Gastroesophageal sphincter (tissue), 4 donors: ENCODE measurements at regions not wholly inside any gene's neighbourhood (a gene's known extent, or its start where the extent isn't known, plus 50 kb on each side); places are given as distances from the start of the nearest gene placed in this dataset.

Source experiments
- ATAC-seq: fragments of 150-250 bp; one replicate; pipeline ENCODE4 v1.9.1; 2016; ENCODE audit warnings: mild to moderate bottlenecking, moderate library complexity
- H3K27ac ChIP-seq, 4 donors: fragments of 200-600 bp; sonication (generic) in 3 of 4; 1 replicate in 3 of 4; 2 replicates in 1 of 4; pipeline ENCODE4 v1.5.1; 2016 to 2019
- H3K27me3 ChIP-seq: fragments of 200-600 bp; sonication (generic); one replicate; pipeline ENCODE4 v1.5.1; 2019
- H3K36me3 ChIP-seq, 2 donors: fragments of 200-600 bp; sonication (generic); one replicate each; pipeline ENCODE4 v1.5.1; 2019; ENCODE audit warnings: control low read depth in 1 of 2
- H3K4me1 ChIP-seq, 3 donors: fragments of 200-600 bp; sonication (generic); 1 replicate in 2 of 3; 2 replicates in 1 of 3; pipeline ENCODE4 v1.5.1; 2016 to 2019; ENCODE audit warnings: control low read depth in 2 of 3
- H3K4me3 ChIP-seq, 2 donors: fragments of 200-600 bp; sonication (generic); one replicate each; pipeline ENCODE4 v1.5.1; 2019; ENCODE audit warnings: mild to moderate bottlenecking in 1 of 2, moderate library complexity in 1 of 2
- H3K9me3 ChIP-seq, 3 donors: fragments of 200-600 bp; sonication (generic); one replicate each; pipeline ENCODE4 v1.5.1; 2017 to 2019; ENCODE audit warnings: control low read depth in 2 of 3
- EP300 ChIP-seq: sonication (generic); formaldehyde crosslinking; IDR thresholded peaks from one replicate; pipeline ENCODE4 v1.6.1; 2017; ENCODE audit warnings: antibody characterized with exemption, mild to moderate bottlenecking
- POLR2A ChIP-seq, 2 donors: fragments of 450-650 bp; IDR thresholded peaks; one replicate each; pipeline ENCODE4 v1.6.1; 2017; ENCODE audit warnings: antibody characterized with exemption in 2 of 2, mild to moderate bottlenecking in 2 of 2, moderate library complexity in 1 of 2
- POLR2AphosphoS5 ChIP-seq: sonication (generic); formaldehyde crosslinking; IDR thresholded peaks from one replicate; pipeline ENCODE4 v1.6.1; 2017; ENCODE audit warnings: antibody characterized with exemption
- WGBS, 2 donors: methylation state at CpG; one replicate each; pipeline ENCODE4 v1.1.5; 2018; ENCODE audit warnings: low coverage in 1 of 2; 5-methylcytosine and 5-hydroxymethylcytosine counted together
- TF ChIP-seq, protein P1 (sequence below), 4 experiments: fragments of 200-600 bp in 2 of 4; fragments of 450-650 bp in 2 of 4; sonication (generic) in 1 of 4; IDR thresholded peaks; one replicate each; pipeline ENCODE4 v1.5.1; 2017 to 2019; ENCODE audit warnings: antibody characterized with exemption in 4 of 4, mild to moderate bottlenecking in 2 of 4, moderate library complexity in 2 of 4

DNA sequence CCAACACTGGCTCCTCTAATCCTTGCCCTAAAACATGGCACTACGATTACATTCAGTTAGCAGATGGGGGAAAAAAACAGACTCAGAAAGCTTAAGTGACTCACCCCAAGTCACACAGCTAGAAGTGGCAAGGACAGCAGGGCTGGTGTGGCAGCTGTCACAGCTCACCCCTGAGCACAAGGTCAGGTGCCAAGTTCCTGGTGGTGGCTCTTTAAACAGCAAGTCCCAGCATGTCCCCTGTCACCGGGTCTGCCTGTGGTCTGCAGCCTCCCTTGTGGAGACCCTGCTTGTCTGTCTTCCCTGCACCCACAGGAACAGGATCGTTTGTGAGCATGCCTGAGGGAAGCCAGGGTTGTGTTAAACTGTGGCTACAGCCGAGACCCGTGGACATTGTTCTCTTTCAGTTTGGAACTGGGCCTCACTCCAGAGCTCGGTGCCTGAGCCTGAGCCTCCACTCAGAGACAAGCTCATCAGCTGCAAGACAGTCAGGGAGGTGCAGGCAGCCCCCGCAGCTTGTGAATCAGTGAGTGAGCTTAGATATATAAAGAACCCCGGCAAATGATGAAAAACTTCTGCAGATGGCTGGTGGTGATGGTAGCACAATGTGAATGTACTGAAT, 260.8 kb downstream of the BCOR start:
- Histone ChIP-seq H3K27ac (no peak overlapping the region), H3K36me3 (no peaks in the 10 kb centered on the region), H3K9me3 (no peaks in the 10 kb centered on the region), H3K27me3 (no peaks in the 10 kb centered on the region), H3K4me3 (no peak overlapping the region), H3K4me1 (no peaks in the 10 kb centered on the region)
- no peak for ATAC-seq
- WGBS, 2 donors = 71 to 75% methylated on average over 1 to 3 of the region's 8 CpGs
- TF ChIP-seq, protein P1, sequence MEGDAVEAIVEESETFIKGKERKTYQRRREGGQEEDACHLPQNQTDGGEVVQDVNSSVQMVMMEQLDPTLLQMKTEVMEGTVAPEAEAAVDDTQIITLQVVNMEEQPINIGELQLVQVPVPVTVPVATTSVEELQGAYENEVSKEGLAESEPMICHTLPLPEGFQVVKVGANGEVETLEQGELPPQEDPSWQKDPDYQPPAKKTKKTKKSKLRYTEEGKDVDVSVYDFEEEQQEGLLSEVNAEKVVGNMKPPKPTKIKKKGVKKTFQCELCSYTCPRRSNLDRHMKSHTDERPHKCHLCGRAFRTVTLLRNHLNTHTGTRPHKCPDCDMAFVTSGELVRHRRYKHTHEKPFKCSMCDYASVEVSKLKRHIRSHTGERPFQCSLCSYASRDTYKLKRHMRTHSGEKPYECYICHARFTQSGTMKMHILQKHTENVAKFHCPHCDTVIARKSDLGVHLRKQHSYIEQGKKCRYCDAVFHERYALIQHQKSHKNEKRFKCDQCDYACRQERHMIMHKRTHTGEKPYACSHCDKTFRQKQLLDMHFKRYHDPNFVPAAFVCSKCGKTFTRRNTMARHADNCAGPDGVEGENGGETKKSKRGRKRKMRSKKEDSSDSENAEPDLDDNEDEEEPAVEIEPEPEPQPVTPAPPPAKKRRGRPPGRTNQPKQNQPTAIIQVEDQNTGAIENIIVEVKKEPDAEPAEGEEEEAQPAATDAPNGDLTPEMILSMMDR (IDR thresholded peaks at IDR 0.05) = no peak
- TF ChIP-seq POLR2A (IDR thresholded peaks at IDR 0.05) (no peak), POLR2AphosphoS5 (no peak), EP300 (no peak)

DNA sequence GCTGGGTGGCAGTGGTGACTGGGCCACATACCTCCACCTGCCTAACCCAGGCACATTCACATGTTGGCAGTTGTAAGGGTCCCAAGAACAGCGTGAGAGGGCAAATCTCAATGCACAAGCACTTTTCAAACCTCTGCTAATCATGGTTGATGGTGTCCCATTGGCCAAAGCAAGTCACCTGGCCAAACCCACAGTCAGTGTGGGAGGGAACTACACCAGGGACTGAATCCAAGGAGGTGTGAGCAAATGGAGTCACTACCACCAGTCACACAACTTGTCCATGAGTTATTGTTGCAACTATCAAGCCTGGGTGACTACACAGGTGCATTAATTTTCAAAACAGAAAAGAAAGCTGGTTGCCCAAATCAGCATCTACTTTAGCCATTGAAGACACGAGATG, 260.1 kb downstream of the BCOR start:
- Histone ChIP-seq H3K27me3 (no peaks in the 10 kb centered on the region), H3K27ac (no peak overlapping the region), H3K4me1 (no peaks in the 10 kb centered on the region), H3K36me3 (no peaks in the 10 kb centered on the region), H3K9me3 (no peaks in the 10 kb centered on the region), H3K4me3 (no peak overlapping the region)
- no peak for TF ChIP-seq EP300
- TF ChIP-seq, protein P1 (IDR thresholded peaks at IDR 0.05) = no peak
- no peak for TF ChIP-seq POLR2A (IDR thresholded peaks at IDR 0.05)
- no peak for TF ChIP-seq POLR2AphosphoS5
- WGBS, 2 donors = no CpG with 5 or more reads among the region's 2 CpGs
- no peak for ATAC-seq

DNA sequence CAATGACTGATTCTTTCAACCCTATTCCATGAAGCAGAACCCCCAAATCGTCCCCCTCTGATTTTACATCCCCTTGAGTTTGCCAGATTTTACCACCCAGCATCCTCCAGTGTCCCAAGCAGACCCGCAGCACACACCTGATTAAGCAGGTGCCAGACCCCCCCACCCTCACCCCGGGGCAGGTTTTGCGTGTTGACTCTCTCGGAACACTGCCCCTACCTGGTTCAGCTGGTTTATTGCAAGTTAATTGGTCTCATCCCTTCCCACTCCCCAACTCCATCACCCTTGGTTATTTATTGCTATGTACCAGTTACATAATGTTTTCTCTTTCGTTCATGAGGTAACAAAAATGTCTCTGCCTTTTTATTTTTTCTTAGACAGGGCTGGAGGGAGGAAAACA, 258.4 kb downstream of the BCOR start:
- ATAC-seq = no peak
- Histone ChIP-seq H3K4me3 (no peak overlapping the region), H3K4me1 (no peaks in the 10 kb centered on the region), H3K9me3 (no peaks in the 10 kb centered on the region), H3K36me3 (no peaks in the 10 kb centered on the region), H3K27ac (no peak overlapping the region), H3K27me3 (no peaks in the 10 kb centered on the region)
- 65 to 73% methylated on average over 3 to 5 of the region's 6 CpGs for WGBS, 2 donors
- TF ChIP-seq POLR2A (IDR thresholded peaks at IDR 0.05) = no peak
- TF ChIP-seq, protein P1 (IDR thresholded peaks at IDR 0.05) = no peak
- TF ChIP-seq POLR2AphosphoS5 = no peak
- TF ChIP-seq EP300 = no peak

DNA sequence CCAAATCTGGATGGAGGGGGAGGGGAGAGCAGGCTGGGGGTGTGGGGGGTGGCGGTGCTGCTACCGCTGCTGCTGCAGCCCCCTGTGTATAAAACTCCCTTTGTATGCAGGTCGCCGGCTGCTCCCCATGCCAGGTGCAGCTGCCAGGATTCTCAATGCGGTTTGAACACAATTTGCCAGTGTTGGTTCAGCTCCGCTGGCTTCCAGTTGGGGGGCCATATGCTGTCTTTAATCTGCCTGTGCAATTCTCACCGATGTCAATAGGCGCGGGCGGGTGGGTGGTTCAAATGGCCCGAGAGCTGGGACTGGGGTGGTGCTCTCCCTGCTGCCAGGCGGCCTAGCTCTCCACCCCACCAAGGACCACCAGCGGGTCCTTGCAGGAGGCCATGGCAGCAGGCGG, 257.6 kb downstream of the BCOR start:
- no peaks in the 10 kb centered on the region for H3K9me3 ChIP-seq
- no peak for ATAC-seq
- TF ChIP-seq, protein P1 (IDR thresholded peaks at IDR 0.05) = no peak
- TF ChIP-seq EP300 (no peak), POLR2AphosphoS5 (no peak), POLR2A (IDR thresholded peaks at IDR 0.05) (no peak)
- H3K4me3 ChIP-seq = no peak overlapping the region
- H3K36me3 ChIP-seq = no peaks in the 10 kb centered on the region
- H3K27me3 ChIP-seq = no peaks in the 10 kb centered on the region
- no peak overlapping the region for H3K27ac ChIP-seq
- WGBS, 2 donors = no CpG with 5 or more reads among the region's 14 CpGs
- no peaks in the 10 kb centered on the region for H3K4me1 ChIP-seq

DNA sequence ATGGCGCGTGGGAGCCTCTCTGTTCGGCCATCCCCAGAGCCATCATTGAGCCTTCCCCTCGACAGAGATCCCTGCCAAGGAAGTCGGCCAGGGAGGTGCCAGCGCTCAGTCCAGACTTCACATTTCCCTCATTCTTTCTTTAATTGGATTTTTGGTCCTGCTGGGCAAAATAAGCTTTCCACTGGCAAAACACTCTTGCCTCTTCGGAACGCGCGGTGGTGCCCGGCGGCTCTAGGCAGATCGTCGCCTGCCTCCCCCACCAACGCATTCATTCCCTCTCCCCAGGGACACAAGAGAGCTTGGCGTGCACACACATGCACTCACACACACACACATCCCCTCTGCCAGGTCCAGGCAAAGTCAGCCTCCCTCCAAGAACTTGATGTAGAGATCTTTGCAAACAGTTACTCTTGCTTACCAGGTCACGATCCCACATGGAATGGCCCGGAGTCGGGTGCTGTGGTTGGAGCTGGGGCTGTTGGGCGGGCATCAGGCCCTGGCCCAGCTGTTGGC, 257.1 kb downstream of the BCOR start:
- WGBS, 2 donors = 91% methylated on average over 6 of the region's 20 CpGs; no CpG with 5 or more reads in 1 of the 2 donors
- Histone ChIP-seq H3K36me3 (no peaks in the 10 kb centered on the region), H3K27me3 (no peaks in the 10 kb centered on the region), H3K4me1 (no peaks in the 10 kb centered on the region), H3K4me3 (no peak overlapping the region), H3K27ac (no peak overlapping the region), H3K9me3 (no peaks in the 10 kb centered on the region)
- TF ChIP-seq POLR2A (IDR thresholded peaks at IDR 0.05) = no peak
- TF ChIP-seq POLR2AphosphoS5 = no peak
- TF ChIP-seq, protein P1 (IDR thresholded peaks at IDR 0.05) = no peak
- TF ChIP-seq EP300 = no peak
- no peak for ATAC-seq
